ENCODE measurements at regions not wholly inside any gene's neighbourhood (a gene's known extent, or its start where the extent isn't known, plus 50 kb on each side); places are given as distances from the start of the nearest gene placed in this dataset.

- TF ChIP-seq POLR2AphosphoS5 (IDR thresholded peaks at IDR 0.05; ENCODE audit: low read depth, low read length) (no peak), POLR2A (IDR thresholded peaks at IDR 0.05; ENCODE audit: low read depth, low read length) (no peak)
These were observed 57.5 kb upstream of the CTLA4 start for GRCh38 chr2:203809991-203810510.
